ENCODE measurements at regions not wholly inside any gene's neighbourhood (a gene's known extent, or its start where the extent isn't known, plus 50 kb on each side); places are given as distances from the start of the nearest gene placed in this dataset.

DNA sequence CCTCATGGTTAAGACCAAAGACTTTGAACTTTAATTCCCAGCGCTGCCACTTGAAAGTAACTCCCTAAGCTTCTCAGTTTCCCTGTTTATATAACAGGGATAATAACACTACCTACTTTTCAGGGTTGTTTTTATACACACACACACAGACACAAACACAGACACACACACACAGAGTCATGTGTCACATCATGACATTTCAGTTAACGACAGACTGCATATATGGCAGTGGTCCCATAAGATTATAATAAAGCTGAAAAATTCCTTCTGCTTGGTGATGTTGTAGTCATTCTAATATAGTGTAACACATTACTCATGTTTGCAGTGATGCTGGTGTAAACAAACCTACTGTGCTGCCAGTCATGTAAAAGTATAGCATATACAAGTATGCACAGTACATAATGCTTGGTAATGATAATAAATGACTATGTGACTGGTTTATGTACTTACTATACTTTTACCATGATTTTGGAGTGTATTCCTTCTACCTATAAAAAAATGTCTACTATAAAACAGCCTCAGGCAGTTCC lies 89.2 kb upstream of the ITGA4 start:
- TF ChIP-seq POLR2A (IDR thresholded peaks at IDR 0.05; ENCODE audit: low read depth, low read length) (no peak), MAFK (IDR thresholded peaks at IDR 0.05; ENCODE audit: low read depth, low read length) (no peak), CHD1 (IDR thresholded peaks at IDR 0.05; ENCODE audit: low read depth, low read length) (no peak), NFE2L2 (IDR thresholded peaks at IDR 0.05; ENCODE audit: low read depth, low read length) (no peak), CEBPB (IDR thresholded peaks at IDR 0.05; ENCODE audit: low read depth, low read length) (no peak)
- TF ChIP-seq, protein P1, sequence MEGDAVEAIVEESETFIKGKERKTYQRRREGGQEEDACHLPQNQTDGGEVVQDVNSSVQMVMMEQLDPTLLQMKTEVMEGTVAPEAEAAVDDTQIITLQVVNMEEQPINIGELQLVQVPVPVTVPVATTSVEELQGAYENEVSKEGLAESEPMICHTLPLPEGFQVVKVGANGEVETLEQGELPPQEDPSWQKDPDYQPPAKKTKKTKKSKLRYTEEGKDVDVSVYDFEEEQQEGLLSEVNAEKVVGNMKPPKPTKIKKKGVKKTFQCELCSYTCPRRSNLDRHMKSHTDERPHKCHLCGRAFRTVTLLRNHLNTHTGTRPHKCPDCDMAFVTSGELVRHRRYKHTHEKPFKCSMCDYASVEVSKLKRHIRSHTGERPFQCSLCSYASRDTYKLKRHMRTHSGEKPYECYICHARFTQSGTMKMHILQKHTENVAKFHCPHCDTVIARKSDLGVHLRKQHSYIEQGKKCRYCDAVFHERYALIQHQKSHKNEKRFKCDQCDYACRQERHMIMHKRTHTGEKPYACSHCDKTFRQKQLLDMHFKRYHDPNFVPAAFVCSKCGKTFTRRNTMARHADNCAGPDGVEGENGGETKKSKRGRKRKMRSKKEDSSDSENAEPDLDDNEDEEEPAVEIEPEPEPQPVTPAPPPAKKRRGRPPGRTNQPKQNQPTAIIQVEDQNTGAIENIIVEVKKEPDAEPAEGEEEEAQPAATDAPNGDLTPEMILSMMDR (conservative IDR thresholded peaks at IDR 0.05; ENCODE audit: low read depth, low read length), result no peak
